Chondrocyte (in vitro differentiated cells): ENCODE measurements at regions not wholly inside any gene's neighbourhood (a gene's known extent, or its start where the extent isn't known, plus 50 kb on each side); places are given as distances from the start of the nearest gene placed in this dataset.

ENCODE experiments used
- DNase-seq: peaks from one replicate; pipeline ENCODE4 v3.0.0; 2021; ENCODE audit warnings: mixed read lengths, low spot score
- H3K27ac Mint-ChIP-seq: one replicate; pipeline ENCODE4 v1.8.0; 2021; ENCODE audit warnings: mild to moderate bottlenecking, moderate library complexity, mixed read lengths; ENCODE audit not compliant: unreplicated experiment
- H3K27me3 Mint-ChIP-seq: 2 replicates; pipeline ENCODE4 v1.8.0; 2021; ENCODE audit warnings: low read depth, mixed read lengths
- H3K36me3 Mint-ChIP-seq: 2 replicates; pipeline ENCODE4 v1.8.0; 2021; ENCODE audit warnings: low read depth, mixed read lengths
- H3K4me1 Mint-ChIP-seq: 2 replicates; pipeline ENCODE4 v1.8.0; 2021; ENCODE audit warnings: low read depth, mild to moderate bottlenecking, mixed read lengths
- H3K4me3 Mint-ChIP-seq: one replicate; pipeline ENCODE4 v1.8.0; 2021; ENCODE audit warnings: mild to moderate bottlenecking, moderate library complexity, mixed read lengths; ENCODE audit not compliant: unreplicated experiment
- H3K9me3 Mint-ChIP-seq: 2 replicates; pipeline ENCODE4 v1.8.0; 2021; ENCODE audit warnings: low read depth, mixed read lengths
- CTCF ChIP-seq: fragments of 200-600 bp; sonication (generic); IDR thresholded peaks from 2 replicates; pipeline ENCODE4 v1.5.0; 2021; ENCODE audit warnings: antibody characterized with exemption, mild to moderate bottlenecking, moderate library complexity

- Mint-ChIP-seq H3K4me3 (no peak overlapping the region), H3K4me1 (no peaks in the 10 kb centered on the region), H3K27me3 (peaks cover 2% of the 10 kb centered on the region), H3K27ac (no peak overlapping the region), H3K36me3 (no peaks in the 10 kb centered on the region), H3K9me3 (peaks cover 4% of the 10 kb centered on the region)
- TF ChIP-seq CTCF = no peak
- no peak for DNase-seq
Measured at GRCh38 chr16:61309386-61309785, 726.9 kb downstream of the CDH8 start.

GRCh38 chr16:61306204-61306603 lies 730.0 kb downstream of the CDH8 start:
- H3K27ac Mint-ChIP-seq = no peak overlapping the region
- no peak for DNase-seq
- H3K4me3 Mint-ChIP-seq = no peak overlapping the region
- H3K4me1 Mint-ChIP-seq = no peaks in the 10 kb centered on the region
- H3K27me3 Mint-ChIP-seq = peaks cover 2% of the 10 kb centered on the region
- TF ChIP-seq CTCF = no peak
- no peaks in the 10 kb centered on the region for H3K9me3 Mint-ChIP-seq
- H3K36me3 Mint-ChIP-seq = no peaks in the 10 kb centered on the region

GRCh38 chr16:61296814-61297213 lies 739.4 kb downstream of the CDH8 start:
- no peaks in the 10 kb centered on the region for H3K36me3 Mint-ChIP-seq
- no peak for TF ChIP-seq CTCF
- no peaks in the 10 kb centered on the region for H3K9me3 Mint-ChIP-seq
- H3K4me3 Mint-ChIP-seq = no peak overlapping the region
- no peak overlapping the region for H3K27ac Mint-ChIP-seq
- DNase-seq = no peak
- H3K27me3 Mint-ChIP-seq = no peaks in the 10 kb centered on the region
- H3K4me1 Mint-ChIP-seq = no peaks in the 10 kb centered on the region

- no peak for DNase-seq
- Mint-ChIP-seq H3K27me3 (no peaks in the 10 kb centered on the region), H3K9me3 (no peaks in the 10 kb centered on the region), H3K4me3 (no peak overlapping the region), H3K4me1 (no peaks in the 10 kb centered on the region), H3K27ac (no peak overlapping the region), H3K36me3 (no peaks in the 10 kb centered on the region)
- TF ChIP-seq CTCF = no peak
Measured at GRCh38 chr16:61296305-61296704, 739.9 kb downstream of the CDH8 start.

GRCh38 chr16:61295311-61295710 lies 740.9 kb downstream of the CDH8 start:
- Mint-ChIP-seq H3K27ac (no peak overlapping the region), H3K36me3 (no peaks in the 10 kb centered on the region), H3K4me3 (no peak overlapping the region), H3K9me3 (no peaks in the 10 kb centered on the region), H3K27me3 (no peaks in the 10 kb centered on the region), H3K4me1 (no peaks in the 10 kb centered on the region)
- TF ChIP-seq CTCF = no peak
- DNase-seq = no peak
